GM18502 (cell line): ENCODE measurements at regions not wholly inside any gene's neighbourhood (a gene's known extent, or its start where the extent isn't known, plus 50 kb on each side); places are given as distances from the start of the nearest gene placed in this dataset.
"Not testable (repeated sequence)": the region's sequence is repeated elsewhere in the genome, so short reads cannot be mapped to it uniquely, and the experiment has no call there.

Source experiments
- ATAC-seq: cut with Tn5 transposase; IDR thresholded peaks from one replicate; pipeline ENCODE4 v1.9.1; 2021; ENCODE audit warnings: mild to moderate bottlenecking; ENCODE audit not compliant: unreplicated experiment, poor library complexity

DNA sequence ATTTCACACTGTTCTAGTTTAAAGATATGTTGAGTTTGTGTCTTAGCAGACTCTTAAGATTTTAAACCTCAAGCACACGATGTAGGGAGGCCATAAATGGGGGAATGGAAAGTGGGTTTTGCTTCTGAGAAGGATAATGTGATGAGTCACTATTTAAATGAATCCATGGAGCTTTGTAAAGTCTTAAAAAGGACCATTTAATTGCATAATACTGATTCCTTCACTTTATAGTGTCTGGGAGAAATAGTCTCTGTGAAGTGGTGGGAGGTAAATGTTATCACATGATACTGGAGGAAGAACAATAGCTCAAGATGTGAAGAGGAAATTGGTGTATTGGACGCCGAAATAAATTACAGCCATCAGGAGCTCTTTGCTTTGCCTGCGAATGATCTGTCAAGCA, 84.0 kb upstream of the MYO3A start:
- ATAC-seq = no peak

DNA sequence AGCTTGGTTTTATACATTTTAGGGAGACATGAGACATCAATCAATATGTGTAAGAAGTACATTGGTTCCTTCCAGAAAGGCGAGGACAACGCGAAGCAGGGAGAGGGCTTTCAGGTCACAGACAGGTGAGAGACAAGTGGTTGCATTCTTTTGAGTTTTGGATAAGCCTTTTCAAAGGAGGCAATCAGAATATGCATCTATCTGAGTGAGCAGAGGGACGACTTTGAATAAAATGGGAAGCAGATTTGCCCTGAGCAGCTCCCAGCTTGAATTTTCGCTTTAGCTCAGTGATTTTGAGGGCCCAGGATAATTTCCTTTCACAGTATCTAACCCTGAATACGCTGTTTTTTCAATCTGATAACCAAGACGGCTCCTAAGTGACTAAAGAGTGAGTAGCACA, 82.5 kb upstream of the MYO3A start:
- ATAC-seq = no peak

DNA sequence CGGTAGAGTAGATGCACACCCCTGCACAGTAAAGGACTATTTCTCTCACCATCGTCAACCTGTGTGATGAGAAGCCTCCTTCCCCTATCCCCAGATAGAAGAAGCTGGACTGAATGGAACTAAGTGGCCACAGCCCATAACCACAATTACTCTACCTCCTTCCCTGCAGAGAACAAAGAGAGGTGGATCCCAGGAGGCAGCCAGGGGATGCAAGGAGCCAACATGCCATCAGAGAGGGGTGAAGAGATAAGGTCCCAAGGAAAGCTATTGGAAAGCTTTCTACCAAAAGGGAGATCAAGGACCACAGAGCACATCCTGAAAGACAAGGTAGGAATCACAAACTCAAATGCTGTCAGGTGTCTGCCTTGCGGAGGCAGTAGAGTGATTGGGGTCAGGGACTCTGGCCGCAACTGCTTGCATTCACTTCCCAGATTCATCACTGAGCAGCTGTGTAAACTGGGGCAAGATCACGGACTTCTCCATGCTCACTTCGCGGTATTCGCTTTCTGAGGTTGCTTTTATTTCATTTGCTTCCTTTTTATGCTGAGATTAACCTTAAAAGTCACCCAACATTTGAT, 81.6 kb upstream of the MYO3A start:
- ATAC-seq = no peak

DNA sequence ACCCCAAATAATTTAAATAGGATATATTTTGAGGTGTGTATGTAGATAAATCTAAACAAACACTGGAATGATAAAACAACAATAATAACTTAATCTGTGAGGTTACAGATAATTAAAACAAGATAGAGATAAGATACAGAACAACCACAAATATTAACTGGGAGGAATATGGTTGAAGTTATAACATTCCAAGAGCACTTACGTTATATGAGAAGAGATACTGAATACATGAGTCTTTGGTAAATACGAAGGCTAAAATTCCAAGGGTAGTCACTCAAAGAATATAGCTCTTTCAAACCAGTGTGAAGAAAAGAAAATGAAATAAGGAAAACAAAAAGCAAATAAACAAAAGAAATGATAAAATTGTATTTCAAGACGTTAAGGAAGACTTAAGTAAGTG, 76.0 kb upstream of the MYO3A start:
- ATAC-seq = no peak

DNA sequence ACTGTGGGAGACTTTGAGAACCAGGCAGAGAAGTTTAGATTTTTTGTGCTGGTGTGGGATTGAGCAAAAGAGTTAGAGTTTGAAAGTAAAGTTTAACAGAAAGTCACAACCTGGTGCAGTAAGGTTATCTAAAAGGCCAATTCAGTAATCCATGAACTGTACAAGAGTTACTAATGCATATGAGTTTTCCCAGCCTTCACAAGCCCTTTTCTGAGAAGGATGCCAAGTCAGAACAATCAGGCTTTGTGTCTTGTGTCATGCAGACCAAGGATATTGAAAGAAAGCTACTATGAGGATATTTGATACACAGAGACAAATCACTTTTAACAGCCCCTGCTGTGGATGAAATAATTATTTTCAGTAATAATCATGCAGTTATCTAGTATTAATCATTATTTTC, 68.8 kb upstream of the MYO3A start:
- no peak for ATAC-seq

DNA sequence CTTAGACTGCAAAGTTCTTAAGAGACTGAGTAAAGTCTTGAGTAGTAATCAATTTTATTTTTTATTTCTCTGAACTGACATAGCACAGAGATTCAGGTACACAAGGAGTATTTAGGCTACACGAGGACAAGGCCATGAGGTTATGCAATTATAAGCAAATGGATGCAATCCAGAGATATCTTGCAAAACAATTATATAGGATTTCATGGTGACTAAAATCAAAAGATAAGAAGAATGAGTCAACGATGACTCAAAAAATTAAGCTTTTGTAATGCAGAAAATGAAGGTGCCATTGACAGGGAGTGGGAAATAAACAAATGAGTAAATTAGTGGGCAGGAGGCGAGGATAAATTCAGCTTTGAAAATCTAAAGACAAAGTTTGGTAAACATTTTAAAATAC, 66.7 kb upstream of the MYO3A start:
- ATAC-seq = no peak

DNA sequence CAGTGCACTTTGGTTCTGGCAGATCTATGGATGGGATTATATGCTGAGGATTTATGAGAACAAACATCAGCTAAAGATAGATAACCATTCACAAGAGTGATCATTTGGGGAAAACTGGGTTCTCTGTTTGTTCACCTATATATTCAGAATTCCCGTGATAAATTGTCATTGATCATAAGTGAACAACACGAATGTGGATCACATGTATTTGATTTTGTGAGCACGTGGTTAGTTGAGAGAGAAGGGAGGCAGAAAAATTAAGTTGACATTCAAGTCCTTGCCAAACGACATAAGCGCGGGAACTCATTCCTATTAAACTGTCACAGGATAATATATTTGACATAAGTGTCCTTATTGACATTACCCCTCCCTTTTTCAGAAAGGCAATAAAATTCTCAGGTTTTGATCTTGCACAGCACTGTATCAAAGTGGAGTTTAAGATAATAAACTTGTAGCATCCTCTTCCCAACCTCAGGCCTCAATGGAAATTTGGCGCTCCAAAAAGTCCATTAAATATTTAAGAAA, 64.9 kb upstream of the MYO3A start:
- no peak for ATAC-seq

DNA sequence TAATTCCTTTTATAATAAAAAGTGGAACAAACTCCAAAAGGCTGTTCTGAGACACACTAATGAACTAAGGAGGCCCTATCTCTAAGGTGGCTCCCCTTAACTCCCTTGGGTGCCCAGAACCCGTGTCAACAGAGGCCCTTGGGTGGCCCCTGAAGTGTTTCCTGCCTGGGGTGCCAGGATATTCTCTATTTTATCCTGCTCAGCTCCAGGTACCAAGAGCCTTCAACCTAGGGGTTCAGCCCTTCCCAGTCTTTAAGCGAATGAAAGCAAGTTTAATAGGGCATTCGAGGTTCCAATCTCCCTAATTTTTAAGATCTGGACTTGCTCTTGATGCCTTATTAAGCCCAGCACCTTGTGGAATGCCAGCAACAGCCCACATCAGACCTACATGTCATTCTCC, 64.4 kb upstream of the MYO3A start:
- no peak for ATAC-seq

DNA sequence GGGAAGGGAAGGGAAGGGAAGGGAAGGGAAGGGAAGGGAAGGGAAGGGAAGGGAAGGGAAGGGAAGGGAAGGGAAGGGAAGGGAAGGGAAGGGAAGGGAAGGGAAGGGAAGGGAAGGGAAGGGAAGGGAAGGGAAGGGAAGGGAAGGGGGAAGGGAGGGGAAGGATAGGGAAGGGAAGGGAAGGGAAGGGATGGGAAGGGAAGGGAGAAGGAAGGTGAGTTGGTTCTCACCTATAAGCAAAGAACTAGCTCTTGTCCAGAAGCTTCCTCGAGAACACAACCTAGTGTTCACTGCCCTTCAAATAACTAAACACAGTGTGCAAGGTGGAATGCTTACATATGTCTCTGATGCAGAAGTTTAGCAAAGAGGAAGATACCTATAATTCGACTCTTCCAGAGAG, 59.6 kb upstream of the MYO3A start:
- not testable (repeated sequence) for ATAC-seq

DNA sequence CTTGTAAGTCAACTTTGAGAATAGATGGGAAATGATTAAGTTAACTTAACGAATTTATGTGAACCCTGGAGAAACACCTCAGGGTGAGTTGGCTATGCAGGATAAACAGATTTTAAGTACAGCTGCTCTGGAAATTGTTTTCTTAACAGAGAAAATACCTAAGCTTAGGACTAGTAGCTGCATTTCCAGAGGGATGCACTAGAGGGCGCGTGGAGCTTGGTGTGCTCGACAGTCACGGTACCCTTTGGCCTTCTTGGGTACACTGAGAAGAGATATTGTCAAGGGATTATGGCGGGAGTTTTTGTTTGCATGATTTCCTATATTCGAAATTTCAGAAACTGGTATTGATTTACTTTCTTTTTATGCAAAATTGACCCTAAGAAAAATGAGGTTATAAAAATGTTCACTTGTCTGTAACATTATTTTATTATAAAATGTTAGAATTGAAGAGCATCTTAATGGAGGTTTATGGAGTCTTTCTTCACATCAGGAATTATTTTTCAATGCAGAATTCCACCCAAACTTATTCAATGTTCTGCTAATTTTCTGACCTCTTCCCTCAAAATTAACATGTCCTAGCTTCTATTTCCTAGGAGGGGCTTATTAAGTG, 58.4 kb upstream of the MYO3A start:
- peak; percentile 92 for ATAC-seq

DNA sequence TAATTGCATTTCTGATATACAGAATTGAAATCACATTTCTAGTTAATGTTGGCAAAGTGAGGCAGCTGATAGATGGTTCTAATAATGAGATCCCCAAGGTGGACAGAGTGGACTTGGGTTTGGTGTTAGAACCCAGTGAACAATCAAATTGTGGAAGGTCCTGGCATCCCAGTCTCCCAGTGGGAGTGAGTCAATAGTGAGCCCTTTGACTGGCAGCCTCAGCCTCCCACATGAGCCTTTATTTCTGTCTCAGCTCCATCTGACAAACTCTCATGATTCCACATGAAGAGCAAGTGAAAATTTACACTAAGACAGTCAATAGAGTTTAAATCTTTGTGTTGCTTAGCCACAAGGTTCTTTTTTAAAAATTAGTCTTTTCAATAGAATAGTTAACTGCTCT, 56.7 kb upstream of the MYO3A start:
- ATAC-seq = no peak
